WTC11 (cell line): ENCODE measurements at regions not wholly inside any gene's neighbourhood (a gene's known extent, or its start where the extent isn't known, plus 50 kb on each side); places are given as distances from the start of the nearest gene placed in this dataset.
A peak's percentile ranks its signal among the peaks of the same experiment; 100 is the strongest.

ENCODE experiments used
- ATAC-seq: fragments of 200-7000 bp; cut with Tn5 transposase; 2 replicates; pipeline ENCODE4 v1.10.0; 2021; ENCODE audit warnings: mild to moderate bottlenecking, moderate library complexity
- CTCF ChIA-PET: fragments of 300-600 bp; sonication (Branson Sonifier 250); formaldehyde crosslinking; loops from one replicate; lab custom pipeline; 2021; ENCODE audit warnings: antibody characterized with exemption; lab: Charles Lee
- POLR2A ChIA-PET: fragments of 350-600 bp; sonication (Branson Sonifier 250); formaldehyde crosslinking; loops from one replicate; lab custom pipeline; 2021; ENCODE audit warnings: antibody characterized with exemption; lab: Charles Lee
- DNase-seq: peaks from one replicate; pipeline ENCODE4 v3.0.0; 2021; ENCODE audit warnings: low spot score
- H3K27ac Mint-ChIP-seq: 2 replicates; pipeline ENCODE4 v1.8.0; 2021; ENCODE audit warnings: mixed read lengths
- H3K27me3 Mint-ChIP-seq: 2 replicates; pipeline ENCODE4 v1.8.0; 2021; ENCODE audit warnings: low read depth, mild to moderate bottlenecking, moderate library complexity, mixed read lengths
- H3K36me3 Mint-ChIP-seq: 2 replicates; pipeline ENCODE4 v1.8.0; 2021; ENCODE audit warnings: mixed read lengths
- H3K4me1 Mint-ChIP-seq: 2 replicates; pipeline ENCODE4 v1.8.0; 2022; ENCODE audit warnings: mixed read lengths
- H3K4me3 Mint-ChIP-seq: 2 replicates; pipeline ENCODE4 v1.8.0; 2021; ENCODE audit warnings: mild to moderate bottlenecking, moderate library complexity, mixed read lengths
- H3K9me3 Mint-ChIP-seq: 2 replicates; pipeline ENCODE4 v1.8.0; 2021; ENCODE audit warnings: mixed read lengths
- ETV6 ChIP-seq: sonication (generic); formaldehyde crosslinking; IDR thresholded peaks from 2 replicates; pipeline ENCODE4 v1.8.1; 2022; ENCODE audit warnings: mild to moderate bottlenecking, missing genetic modification reagents
- FOXJ3 ChIP-seq: sonication (generic); formaldehyde crosslinking; IDR thresholded peaks from 2 replicates; pipeline ENCODE4 v1.9.0; 2021; ENCODE audit warnings: missing genetic modification reagents, mild to moderate bottlenecking, borderline replicate concordance
- FOXP1 ChIP-seq: sonication (generic); formaldehyde crosslinking; IDR thresholded peaks from 2 replicates; pipeline ENCODE4 v1.8.0; 2022; ENCODE audit warnings: missing genetic modification reagents, mild to moderate bottlenecking, moderate library complexity, borderline replicate concordance
- HMGA2 ChIP-seq: fragments of 250-450 bp; sonication (Bioruptor Pico); IDR thresholded peaks from 2 replicates; pipeline ENCODE4 v1.4.0; 2021; ENCODE audit warnings: mild to moderate bottlenecking, moderate library complexity
- JUN ChIP-seq: sonication (generic); formaldehyde crosslinking; IDR thresholded peaks from 2 replicates; pipeline ENCODE4 v1.8.0; 2023; ENCODE audit warnings: mild to moderate bottlenecking, missing genetic modification reagents
- TEAD4 ChIP-seq: sonication (generic); formaldehyde crosslinking; IDR thresholded peaks from 2 replicates; pipeline ENCODE4 v1.8.0; 2022; ENCODE audit warnings: mild to moderate bottlenecking, missing genetic modification reagents
- ZNF317 ChIP-seq: sonication (generic); formaldehyde crosslinking; IDR thresholded peaks from 2 replicates; pipeline ENCODE4 v1.8.1; 2023; ENCODE audit warnings: low read depth, mild to moderate bottlenecking, moderate library complexity, missing genetic modification reagents, borderline replicate concordance
- ZNF423 ChIP-seq: fragments of 250-450 bp; sonication (Bioruptor Pico); IDR thresholded peaks from 2 replicates; pipeline ENCODE4 v2.1.2; 2022; ENCODE audit warnings: mild to moderate bottlenecking, moderate library complexity
- TF ChIP-seq, protein P1 (sequence below): fragments of 250-450 bp; sonication (Bioruptor Pico); conservative IDR thresholded peaks from 2 replicates; pipeline ENCODE4 v1.9.0; 2021; ENCODE audit warnings: mild to moderate bottlenecking
- TF ChIP-seq, protein P2 (sequence below): sonication (generic); formaldehyde crosslinking; IDR thresholded peaks from 2 replicates; pipeline ENCODE4 v1.8.1; 2022; ENCODE audit warnings: low read depth, mild to moderate bottlenecking, moderate library complexity, missing genetic modification reagents, borderline replicate concordance
- TF ChIP-seq, protein P3 (sequence below): fragments of 250-450 bp; sonication (Bioruptor Pico); IDR thresholded peaks from 2 replicates; pipeline ENCODE4 v1.9.0; 2021; ENCODE audit warnings: moderate library complexity, mild to moderate bottlenecking, inconsistent platforms, borderline replicate concordance
- TF ChIP-seq, protein P4 (sequence below): sonication (generic); formaldehyde crosslinking; IDR thresholded peaks from 2 replicates; pipeline ENCODE4 v1.8.1; 2022; ENCODE audit warnings: low read depth, missing genetic modification reagents, borderline replicate concordance
- TF ChIP-seq, protein P5 (sequence below): sonication (generic); formaldehyde crosslinking; IDR thresholded peaks from 2 replicates; pipeline ENCODE4 v1.8.0; 2022; ENCODE audit warnings: missing genetic modification reagents
- TF ChIP-seq, protein P6 (sequence below): sonication (generic); formaldehyde crosslinking; IDR thresholded peaks from 2 replicates; pipeline ENCODE4 v1.8.1; 2023; ENCODE audit warnings: mild to moderate bottlenecking, missing genetic modification reagents
- TF ChIP-seq, protein P7 (sequence below): sonication (generic); formaldehyde crosslinking; IDR thresholded peaks from 2 replicates; pipeline ENCODE4 v1.8.0; 2022; ENCODE audit warnings: mild to moderate bottlenecking, missing genetic modification reagents

DNA sequence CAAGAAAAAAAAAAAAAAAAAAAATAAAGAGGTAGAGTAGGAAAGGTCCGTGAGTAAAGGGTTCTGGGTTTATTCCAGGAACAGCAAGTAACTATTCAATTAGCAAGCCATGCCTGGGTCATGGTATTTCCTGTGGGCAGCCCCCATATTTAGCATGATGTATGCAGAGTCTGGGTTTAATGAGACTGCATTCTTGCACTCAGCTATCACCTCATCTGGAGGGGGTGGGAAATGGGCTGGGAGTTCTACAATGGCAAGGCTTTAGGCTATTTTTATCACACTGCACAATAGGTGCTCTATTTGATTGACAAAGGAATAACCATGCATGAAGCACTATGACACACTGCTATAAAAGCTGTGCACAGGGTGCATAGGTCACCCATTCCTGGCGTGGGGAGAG, 104.0 kb upstream of the CCL2 start:
- ChIA-PET POLR2A (no interaction called here), CTCF (interaction anchor here (0.7 to 1.5 kb wide), 5 partner anchors 13 to 372 kb away, joined by 3 to 6 read pairs (median 3); no protein-coding TSS in a partner anchor)
- ATAC-seq: peak; percentile 15; the same call in 1 of the 2 replicates
- Mint-ChIP-seq H3K36me3 (peaks cover 7% of the 10 kb centered on the region), H3K4me3 (no peak overlapping the region), H3K27me3 (peaks cover 14% of the 10 kb centered on the region), H3K4me1 (peaks cover 55% of the 10 kb centered on the region), H3K9me3 (peaks cover 14% of the 10 kb centered on the region), H3K27ac (no peak overlapping the region)
- TF ChIP-seq FOXJ3 (CRISPR knock-in tag): no peak
- TF ChIP-seq JUN (CRISPR knock-in tag): no peak
- TF ChIP-seq, protein P1, sequence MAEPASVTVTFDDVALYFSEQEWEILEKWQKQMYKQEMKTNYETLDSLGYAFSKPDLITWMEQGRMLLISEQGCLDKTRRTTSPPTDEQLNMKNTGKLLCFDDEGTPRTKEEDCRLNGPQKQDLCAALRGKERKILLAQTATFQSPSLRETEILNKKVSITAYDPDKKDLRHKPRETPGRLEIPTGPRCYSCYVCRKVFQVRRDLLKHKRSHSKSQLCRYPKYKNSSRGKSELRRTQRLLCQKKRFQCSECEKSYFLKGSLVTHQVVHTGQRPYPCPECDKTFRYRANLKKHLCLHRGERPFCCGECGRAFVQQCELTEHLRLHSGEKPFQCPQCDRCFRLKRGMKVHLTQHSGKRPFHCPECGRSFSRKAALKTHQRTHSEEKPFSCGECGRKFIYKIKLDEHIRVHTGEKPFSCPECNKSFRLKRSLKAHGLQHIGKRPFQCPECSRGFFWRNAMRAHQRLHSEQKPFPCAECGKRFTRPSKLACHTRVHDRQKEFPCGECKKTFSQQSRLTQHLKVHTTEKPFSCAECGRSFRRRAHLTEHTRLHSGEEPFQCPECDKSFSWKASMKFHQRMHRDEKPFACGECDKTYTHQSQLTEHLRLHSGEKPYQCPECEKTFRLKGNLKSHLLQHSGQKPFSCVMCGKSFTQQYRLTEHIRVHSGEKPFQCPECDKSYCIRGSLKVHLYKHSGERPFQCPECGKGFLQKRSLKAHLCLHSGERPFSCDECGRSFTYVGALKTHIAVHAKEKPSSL (CRISPR knock-in tag): no peak
- TF ChIP-seq, protein P2, sequence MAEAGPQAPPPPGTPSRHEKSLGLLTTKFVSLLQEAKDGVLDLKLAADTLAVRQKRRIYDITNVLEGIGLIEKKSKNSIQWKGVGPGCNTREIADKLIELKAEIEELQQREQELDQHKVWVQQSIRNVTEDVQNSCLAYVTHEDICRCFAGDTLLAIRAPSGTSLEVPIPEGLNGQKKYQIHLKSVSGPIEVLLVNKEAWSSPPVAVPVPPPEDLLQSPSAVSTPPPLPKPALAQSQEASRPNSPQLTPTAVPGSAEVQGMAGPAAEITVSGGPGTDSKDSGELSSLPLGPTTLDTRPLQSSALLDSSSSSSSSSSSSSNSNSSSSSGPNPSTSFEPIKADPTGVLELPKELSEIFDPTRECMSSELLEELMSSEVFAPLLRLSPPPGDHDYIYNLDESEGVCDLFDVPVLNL: no peak
- no peak for TF ChIP-seq HMGA2 (CRISPR knock-in tag)
- no peak for TF ChIP-seq ETV6 (CRISPR knock-in tag)
- TF ChIP-seq, protein P3, sequence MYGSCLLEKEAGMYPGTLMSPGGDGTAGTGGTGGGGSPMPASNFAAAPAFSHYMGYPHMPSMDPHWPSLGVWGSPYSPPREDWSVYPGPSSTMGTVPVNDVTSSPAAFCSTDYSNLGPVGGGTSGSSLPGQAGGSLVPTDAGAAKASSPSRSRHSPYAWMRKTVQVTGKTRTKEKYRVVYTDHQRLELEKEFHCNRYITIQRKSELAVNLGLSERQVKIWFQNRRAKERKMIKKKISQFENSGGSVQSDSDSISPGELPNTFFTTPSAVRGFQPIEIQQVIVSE (CRISPR knock-in tag): no peak
- TF ChIP-seq, protein P4, sequence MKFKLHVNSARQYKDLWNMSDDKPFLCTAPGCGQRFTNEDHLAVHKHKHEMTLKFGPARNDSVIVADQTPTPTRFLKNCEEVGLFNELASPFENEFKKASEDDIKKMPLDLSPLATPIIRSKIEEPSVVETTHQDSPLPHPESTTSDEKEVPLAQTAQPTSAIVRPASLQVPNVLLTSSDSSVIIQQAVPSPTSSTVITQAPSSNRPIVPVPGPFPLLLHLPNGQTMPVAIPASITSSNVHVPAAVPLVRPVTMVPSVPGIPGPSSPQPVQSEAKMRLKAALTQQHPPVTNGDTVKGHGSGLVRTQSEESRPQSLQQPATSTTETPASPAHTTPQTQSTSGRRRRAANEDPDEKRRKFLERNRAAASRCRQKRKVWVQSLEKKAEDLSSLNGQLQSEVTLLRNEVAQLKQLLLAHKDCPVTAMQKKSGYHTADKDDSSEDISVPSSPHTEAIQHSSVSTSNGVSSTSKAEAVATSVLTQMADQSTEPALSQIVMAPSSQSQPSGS (CRISPR knock-in tag): no peak
- no peak for TF ChIP-seq TEAD4 (CRISPR knock-in tag)
- TF ChIP-seq, protein P5, sequence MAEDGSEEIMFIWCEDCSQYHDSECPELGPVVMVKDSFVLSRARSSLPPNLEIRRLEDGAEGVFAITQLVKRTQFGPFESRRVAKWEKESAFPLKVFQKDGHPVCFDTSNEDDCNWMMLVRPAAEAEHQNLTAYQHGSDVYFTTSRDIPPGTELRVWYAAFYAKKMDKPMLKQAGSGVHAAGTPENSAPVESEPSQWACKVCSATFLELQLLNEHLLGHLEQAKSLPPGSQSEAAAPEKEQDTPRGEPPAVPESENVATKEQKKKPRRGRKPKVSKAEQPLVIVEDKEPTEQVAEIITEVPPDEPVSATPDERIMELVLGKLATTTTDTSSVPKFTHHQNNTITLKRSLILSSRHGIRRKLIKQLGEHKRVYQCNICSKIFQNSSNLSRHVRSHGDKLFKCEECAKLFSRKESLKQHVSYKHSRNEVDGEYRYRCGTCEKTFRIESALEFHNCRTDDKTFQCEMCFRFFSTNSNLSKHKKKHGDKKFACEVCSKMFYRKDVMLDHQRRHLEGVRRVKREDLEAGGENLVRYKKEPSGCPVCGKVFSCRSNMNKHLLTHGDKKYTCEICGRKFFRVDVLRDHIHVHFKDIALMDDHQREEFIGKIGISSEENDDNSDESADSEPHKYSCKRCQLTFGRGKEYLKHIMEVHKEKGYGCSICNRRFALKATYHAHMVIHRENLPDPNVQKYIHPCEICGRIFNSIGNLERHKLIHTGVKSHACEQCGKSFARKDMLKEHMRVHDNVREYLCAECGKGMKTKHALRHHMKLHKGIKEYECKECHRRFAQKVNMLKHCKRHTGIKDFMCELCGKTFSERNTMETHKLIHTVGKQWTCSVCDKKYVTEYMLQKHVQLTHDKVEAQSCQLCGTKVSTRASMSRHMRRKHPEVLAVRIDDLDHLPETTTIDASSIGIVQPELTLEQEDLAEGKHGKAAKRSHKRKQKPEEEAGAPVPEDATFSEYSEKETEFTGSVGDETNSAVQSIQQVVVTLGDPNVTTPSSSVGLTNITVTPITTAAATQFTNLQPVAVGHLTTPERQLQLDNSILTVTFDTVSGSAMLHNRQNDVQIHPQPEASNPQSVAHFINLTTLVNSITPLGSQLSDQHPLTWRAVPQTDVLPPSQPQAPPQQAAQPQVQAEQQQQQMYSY (CRISPR knock-in tag): no peak
- TF ChIP-seq, protein P6, sequence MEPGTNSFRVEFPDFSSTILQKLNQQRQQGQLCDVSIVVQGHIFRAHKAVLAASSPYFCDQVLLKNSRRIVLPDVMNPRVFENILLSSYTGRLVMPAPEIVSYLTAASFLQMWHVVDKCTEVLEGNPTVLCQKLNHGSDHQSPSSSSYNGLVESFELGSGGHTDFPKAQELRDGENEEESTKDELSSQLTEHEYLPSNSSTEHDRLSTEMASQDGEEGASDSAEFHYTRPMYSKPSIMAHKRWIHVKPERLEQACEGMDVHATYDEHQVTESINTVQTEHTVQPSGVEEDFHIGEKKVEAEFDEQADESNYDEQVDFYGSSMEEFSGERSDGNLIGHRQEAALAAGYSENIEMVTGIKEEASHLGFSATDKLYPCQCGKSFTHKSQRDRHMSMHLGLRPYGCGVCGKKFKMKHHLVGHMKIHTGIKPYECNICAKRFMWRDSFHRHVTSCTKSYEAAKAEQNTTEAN (CRISPR knock-in tag): no peak
- TF ChIP-seq, protein P7, sequence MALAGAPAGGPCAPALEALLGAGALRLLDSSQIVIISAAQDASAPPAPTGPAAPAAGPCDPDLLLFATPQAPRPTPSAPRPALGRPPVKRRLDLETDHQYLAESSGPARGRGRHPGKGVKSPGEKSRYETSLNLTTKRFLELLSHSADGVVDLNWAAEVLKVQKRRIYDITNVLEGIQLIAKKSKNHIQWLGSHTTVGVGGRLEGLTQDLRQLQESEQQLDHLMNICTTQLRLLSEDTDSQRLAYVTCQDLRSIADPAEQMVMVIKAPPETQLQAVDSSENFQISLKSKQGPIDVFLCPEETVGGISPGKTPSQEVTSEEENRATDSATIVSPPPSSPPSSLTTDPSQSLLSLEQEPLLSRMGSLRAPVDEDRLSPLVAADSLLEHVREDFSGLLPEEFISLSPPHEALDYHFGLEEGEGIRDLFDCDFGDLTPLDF (CRISPR knock-in tag): no peak
- no peak for DNase-seq

DNA sequence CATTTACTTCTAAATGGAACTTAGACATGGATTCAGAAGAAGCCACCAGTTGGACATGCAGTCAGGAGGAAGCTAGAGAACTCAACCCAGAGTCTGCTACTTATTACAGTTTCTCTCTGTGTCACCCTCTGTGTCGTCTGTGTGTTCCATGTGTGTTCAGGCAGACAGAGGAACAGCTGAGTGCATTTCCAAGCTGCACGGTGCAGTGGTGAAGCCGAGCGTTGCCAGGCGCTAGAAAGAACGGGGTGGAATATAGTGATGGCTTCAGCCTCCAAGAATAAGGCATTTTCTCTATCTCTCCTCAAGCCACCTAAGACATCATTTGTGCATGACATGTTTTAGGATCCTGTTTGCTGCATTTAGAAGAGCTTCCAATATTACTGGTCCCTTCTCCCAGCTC, 101.1 kb upstream of the CCL2 start:
- Mint-ChIP-seq H3K4me1 (peaks cover 73% of the 10 kb centered on the region), H3K27ac (no peak overlapping the region), H3K27me3 (peaks cover 14% of the 10 kb centered on the region), H3K4me3 (peak overlapping the region; percentile 85; the same call in 1 of the 2 replicates), H3K9me3 (peaks cover 14% of the 10 kb centered on the region), H3K36me3 (peaks cover 9% of the 10 kb centered on the region)
- ChIA-PET POLR2A (no interaction called here), CTCF (interaction anchor here (1.0 to 6.4 kb wide), 8 partner anchors 9 to 226 kb away, joined by 3 to 67 read pairs (median 10); no protein-coding TSS in a partner anchor)
- DNase-seq: no peak
- ATAC-seq: no peak
- no peak for TF ChIP-seq ZNF423 (CRISPR knock-in tag)
- TF ChIP-seq FOXP1 (CRISPR knock-in tag): no peak
- TF ChIP-seq, protein P7 (CRISPR knock-in tag): no peak
- TF ChIP-seq ZNF317: no peak
- TF ChIP-seq, protein P5 (CRISPR knock-in tag): no peak
- TF ChIP-seq FOXJ3 (CRISPR knock-in tag): no peak
